ENCODE measurements at regions not wholly inside any gene's neighbourhood (a gene's known extent, or its start where the extent isn't known, plus 50 kb on each side); places are given as distances from the start of the nearest gene placed in this dataset.

DNA sequence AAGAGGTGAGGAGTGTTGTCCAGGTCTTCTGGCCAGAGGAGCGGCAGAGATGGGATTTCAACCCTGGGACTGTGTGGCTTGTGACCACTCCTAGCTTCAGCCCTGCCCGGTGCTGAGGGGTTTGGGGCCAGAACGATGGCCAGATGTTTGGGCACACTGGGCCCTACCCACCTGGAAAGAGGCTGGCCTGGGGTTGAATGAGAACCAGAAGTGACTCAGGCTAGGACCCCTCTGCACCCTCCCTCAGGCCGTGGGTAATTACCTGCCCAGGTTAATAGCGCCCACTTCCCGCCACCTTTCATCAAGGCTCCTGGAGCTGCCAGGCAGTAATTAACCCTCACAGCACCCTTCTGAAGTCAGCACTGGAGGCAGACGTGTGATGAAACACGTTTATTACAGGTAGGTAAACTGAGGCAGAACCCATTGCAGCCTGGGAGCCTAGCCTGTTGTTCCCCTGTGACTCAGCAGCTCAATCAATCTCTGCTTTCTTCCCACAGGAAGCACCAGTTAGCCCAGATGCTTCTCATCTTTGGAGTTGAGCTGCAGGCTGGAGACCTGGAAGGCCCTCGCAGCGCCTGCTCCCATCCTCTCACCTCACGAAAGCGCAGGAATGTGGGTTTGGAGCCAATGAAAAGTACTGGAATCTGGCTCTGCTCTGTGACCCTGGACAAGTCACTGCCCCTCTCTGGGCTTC is 120.8 kb downstream of the CEBPB start:
- H3K4me3 ChIP-seq (ENCODE audit: control insufficient read depth in 1 of 7, extremely low read depth in 1 of 7, insufficient read depth in 4 of 7, low read depth in 2 of 7, low read length in 6 of 7) = no peak overlapping the region
- no peak for DNase-seq
- H3K27me3 ChIP-seq (replicated peaks in 2 of 5; ENCODE audit: control insufficient read depth in 4 of 5, insufficient read depth in 5 of 5, low read length in 4 of 5) = no peaks in the 10 kb centered on the region
- no peaks in the 10 kb centered on the region for H3K9me3 ChIP-seq (ENCODE audit: control extremely low read depth in 1 of 5, control insufficient read depth in 4 of 5, insufficient read depth in 2 of 5, low read depth in 1 of 5, low read length in 4 of 5)
- CTCF ChIA-PET = no interaction called here
- H3K4me1 ChIP-seq (ENCODE audit: control extremely low read depth in 1 of 4, control insufficient read depth in 4 of 4, insufficient read depth in 4 of 4, low read length in 3 of 4) = peaks cover 0 to 6% (median 4%) of the 10 kb centered on the region in 4 experiments
- H3K36me3 ChIP-seq (ENCODE audit: control insufficient read depth in 4 of 4, insufficient read depth in 4 of 4, low read length in 3 of 4) = no peaks in the 10 kb centered on the region
- POLR2A ChIA-PET = no interaction called here
- H3K27ac ChIP-seq (ENCODE audit: insufficient read depth in 1 of 2, low read depth in 1 of 2, low read length in 2 of 2, poor library complexity in 1 of 2, severe bottlenecking in 2 of 2) = no peak overlapping the region
- WGBS (ENCODE audit: insufficient coverage) = 95% methylated on average over 12 of the region's 12 CpGs

GRCh38 chr20:50312002-50312681 is 121.5 kb downstream of the CEBPB start:
- Histone ChIP-seq H3K9me3 (ENCODE audit: control extremely low read depth in 1 of 5, control insufficient read depth in 4 of 5, insufficient read depth in 2 of 5, low read depth in 1 of 5, low read length in 4 of 5) (no peaks in the 10 kb centered on the region), H3K27me3 (replicated peaks in 2 of 5; ENCODE audit: control insufficient read depth in 4 of 5, insufficient read depth in 5 of 5, low read length in 4 of 5) (no peaks in the 10 kb centered on the region), H3K4me1 (ENCODE audit: control extremely low read depth in 1 of 4, control insufficient read depth in 4 of 4, insufficient read depth in 4 of 4, low read length in 3 of 4) (peaks cover 0 to 6% (median 4%) of the 10 kb centered on the region in 4 experiments), H3K4me3 (ENCODE audit: control insufficient read depth in 1 of 7, extremely low read depth in 1 of 7, insufficient read depth in 4 of 7, low read depth in 2 of 7, low read length in 6 of 7) (no peak overlapping the region), H3K36me3 (ENCODE audit: control insufficient read depth in 4 of 4, insufficient read depth in 4 of 4, low read length in 3 of 4) (no peaks in the 10 kb centered on the region), H3K27ac (ENCODE audit: insufficient read depth in 1 of 2, low read depth in 1 of 2, low read length in 2 of 2, poor library complexity in 1 of 2, severe bottlenecking in 2 of 2) (no peak overlapping the region)
- CTCF ChIA-PET = no interaction called here
- POLR2A ChIA-PET = no interaction called here
- 100% methylated on average over 2 of the region's 5 CpGs for WGBS (ENCODE audit: insufficient coverage)
- no peak for DNase-seq

- H3K9me3 ChIP-seq (ENCODE audit: control extremely low read depth in 1 of 5, control insufficient read depth in 4 of 5, insufficient read depth in 2 of 5, low read depth in 1 of 5, low read length in 4 of 5) = no peaks in the 10 kb centered on the region
- ChIA-PET POLR2A (no interaction called here), CTCF (interaction anchor here (0.5 to 1.1 kb wide), 2 partner anchors 25 to 98 kb away, joined by 3 read pairs; no protein-coding TSS in a partner anchor)
- H3K27me3 ChIP-seq (replicated peaks in 2 of 5; ENCODE audit: control insufficient read depth in 4 of 5, insufficient read depth in 5 of 5, low read length in 4 of 5) = no peaks in the 10 kb centered on the region
- H3K36me3 ChIP-seq (ENCODE audit: control insufficient read depth in 4 of 4, insufficient read depth in 4 of 4, low read length in 3 of 4) = no peaks in the 10 kb centered on the region
- H3K4me1 ChIP-seq (ENCODE audit: control extremely low read depth in 1 of 4, control insufficient read depth in 4 of 4, insufficient read depth in 4 of 4, low read length in 3 of 4) = peaks cover 0 to 9% (median 7%) of the 10 kb centered on the region in 4 experiments
- 96% methylated on average over 12 of the region's 16 CpGs for WGBS (ENCODE audit: insufficient coverage)
- no peak overlapping the region for H3K4me3 ChIP-seq (ENCODE audit: control insufficient read depth in 1 of 7, extremely low read depth in 1 of 7, insufficient read depth in 4 of 7, low read depth in 2 of 7, low read length in 6 of 7)
- no peak for DNase-seq
- H3K27ac ChIP-seq (ENCODE audit: insufficient read depth in 1 of 2, low read depth in 1 of 2, low read length in 2 of 2, poor library complexity in 1 of 2, severe bottlenecking in 2 of 2) = no peak overlapping the region
Measured at GRCh38 chr20:50312682-50313521, 122.3 kb downstream of the CEBPB start.

DNA sequence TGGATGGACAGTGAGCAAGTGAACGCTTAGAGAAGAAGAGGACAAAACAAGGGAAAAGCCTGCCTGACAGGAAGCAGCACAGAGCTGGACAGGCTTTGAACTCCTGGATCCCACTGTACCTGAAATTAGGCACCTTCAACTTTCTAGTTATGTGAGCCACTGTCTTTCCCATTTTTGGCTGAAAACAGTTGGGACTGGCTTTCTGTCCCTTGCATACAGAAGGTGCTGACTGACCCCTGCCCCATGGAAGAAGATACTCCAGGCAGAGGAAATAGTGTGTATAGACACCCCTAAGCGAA is 122.8 kb downstream of the CEBPB start:
- no peak for DNase-seq
- peaks cover 0 to 8% (median 7%) of the 10 kb centered on the region in 4 experiments for H3K4me1 ChIP-seq (ENCODE audit: control extremely low read depth in 1 of 4, control insufficient read depth in 4 of 4, insufficient read depth in 4 of 4, low read length in 3 of 4)
- WGBS (ENCODE audit: insufficient coverage) = 94% methylated on average over 2 of the region's 2 CpGs
- no peaks in the 10 kb centered on the region for H3K9me3 ChIP-seq (ENCODE audit: control extremely low read depth in 1 of 5, control insufficient read depth in 4 of 5, insufficient read depth in 2 of 5, low read depth in 1 of 5, low read length in 4 of 5)
- H3K27me3 ChIP-seq (replicated peaks in 2 of 5; ENCODE audit: control insufficient read depth in 4 of 5, insufficient read depth in 5 of 5, low read length in 4 of 5) = no peaks in the 10 kb centered on the region
- ChIA-PET POLR2A (no interaction called here), CTCF (interaction anchor here (0.5 to 1.1 kb wide), 2 partner anchors 25 to 97 kb away, joined by 3 read pairs; no protein-coding TSS in a partner anchor)
- H3K36me3 ChIP-seq (ENCODE audit: control insufficient read depth in 4 of 4, insufficient read depth in 4 of 4, low read length in 3 of 4) = no peaks in the 10 kb centered on the region
- H3K4me3 ChIP-seq (ENCODE audit: control insufficient read depth in 1 of 7, extremely low read depth in 1 of 7, insufficient read depth in 4 of 7, low read depth in 2 of 7, low read length in 6 of 7) = no peak overlapping the region
- H3K27ac ChIP-seq (ENCODE audit: insufficient read depth in 1 of 2, low read depth in 1 of 2, low read length in 2 of 2, poor library complexity in 1 of 2, severe bottlenecking in 2 of 2) = no peak overlapping the region

DNA sequence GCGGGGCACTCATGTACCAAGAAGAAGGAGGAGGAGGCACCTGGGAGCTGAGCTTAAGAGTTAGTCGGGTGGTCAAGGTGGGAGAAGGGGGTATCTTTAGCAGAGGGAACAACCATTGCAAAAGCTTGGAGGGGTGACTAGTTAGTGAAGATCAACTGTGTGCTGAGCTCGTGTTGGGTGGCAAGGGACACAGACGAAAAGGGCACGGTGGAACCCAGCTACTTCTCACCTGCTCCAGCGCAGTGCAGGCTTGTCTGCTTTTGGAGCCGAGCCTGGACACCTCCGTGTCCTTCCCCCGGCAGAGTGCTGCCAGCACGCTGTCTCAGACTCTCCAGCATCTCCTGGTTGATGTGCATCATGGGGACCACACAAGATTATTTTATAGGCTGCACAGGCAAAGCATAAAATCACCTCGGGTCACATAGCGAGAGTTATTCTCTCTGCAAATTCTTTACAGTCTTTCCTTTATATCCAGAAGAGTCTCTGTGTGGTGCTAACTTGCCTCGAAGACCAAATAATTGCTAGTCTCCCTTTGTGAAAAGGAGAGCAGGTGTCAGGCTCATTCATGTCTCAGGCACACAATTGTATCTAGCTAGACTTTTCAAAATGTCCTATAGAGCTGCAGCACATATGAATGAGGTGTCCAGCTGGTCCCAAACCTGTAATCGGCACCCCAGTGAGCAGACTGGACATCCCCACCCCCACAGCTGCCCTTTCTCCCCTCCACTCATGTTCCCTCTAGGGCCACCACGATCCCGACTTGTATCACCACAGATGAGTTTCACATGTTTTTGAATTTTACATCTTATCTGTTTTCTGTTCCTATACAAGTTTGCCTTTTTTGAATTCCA is 123.4 kb downstream of the CEBPB start:
- no peaks in the 10 kb centered on the region for H3K27me3 ChIP-seq (replicated peaks in 2 of 5; ENCODE audit: control insufficient read depth in 4 of 5, insufficient read depth in 5 of 5, low read length in 4 of 5)
- ChIA-PET CTCF (interaction anchor here (0.8 to 1.1 kb wide), 2 partner anchors 24 to 122 kb away, joined by 3 read pairs; no protein-coding TSS in a partner anchor), POLR2A (no interaction called here)
- H3K4me3 ChIP-seq (ENCODE audit: control insufficient read depth in 1 of 7, extremely low read depth in 1 of 7, insufficient read depth in 4 of 7, low read depth in 2 of 7, low read length in 6 of 7) = no peak overlapping the region
- no peaks in the 10 kb centered on the region for H3K9me3 ChIP-seq (ENCODE audit: control extremely low read depth in 1 of 5, control insufficient read depth in 4 of 5, insufficient read depth in 2 of 5, low read depth in 1 of 5, low read length in 4 of 5)
- H3K27ac ChIP-seq (ENCODE audit: insufficient read depth in 1 of 2, low read depth in 1 of 2, low read length in 2 of 2, poor library complexity in 1 of 2, severe bottlenecking in 2 of 2) = no peak overlapping the region
- no peak for DNase-seq
- peaks cover 0 to 10% (median 4%) of the 10 kb centered on the region in 4 experiments for H3K4me1 ChIP-seq (ENCODE audit: control extremely low read depth in 1 of 4, control insufficient read depth in 4 of 4, insufficient read depth in 4 of 4, low read length in 3 of 4)
- H3K36me3 ChIP-seq (ENCODE audit: control insufficient read depth in 4 of 4, insufficient read depth in 4 of 4, low read length in 3 of 4) = no peaks in the 10 kb centered on the region
- 87% methylated on average over 15 of the region's 16 CpGs for WGBS (ENCODE audit: insufficient coverage)

DNA sequence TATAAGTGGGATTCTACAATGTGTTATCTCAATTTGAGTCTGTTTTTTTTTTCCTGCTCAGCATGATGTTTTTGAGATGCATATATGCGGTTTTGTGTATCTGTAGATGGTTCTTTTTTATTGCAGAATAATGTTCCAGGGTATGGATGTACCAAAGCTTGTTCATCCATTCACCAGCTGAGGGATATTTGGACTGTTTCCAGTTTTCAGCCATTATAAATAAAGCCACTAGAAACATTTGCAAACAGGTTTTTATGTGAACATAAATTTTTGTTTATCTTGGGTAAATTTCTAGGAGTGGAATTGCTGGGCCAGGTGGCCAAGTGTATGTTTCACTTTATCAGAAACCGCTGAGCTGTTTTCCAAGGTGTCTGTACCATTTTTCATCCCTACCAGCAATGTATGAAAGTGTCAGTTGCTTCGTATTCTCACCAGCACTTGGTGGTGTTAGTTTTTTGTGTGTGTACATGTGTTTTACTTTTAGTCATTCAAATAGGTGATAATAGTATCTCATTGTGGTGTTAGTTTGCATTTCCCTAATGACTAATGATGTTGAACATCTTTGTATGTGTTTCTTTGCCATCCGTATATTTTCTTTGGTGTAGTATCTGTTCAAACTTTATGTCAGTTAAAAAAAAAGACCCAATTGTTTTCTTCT is 124.2 kb downstream of the CEBPB start:
- Histone ChIP-seq H3K4me3 (ENCODE audit: control insufficient read depth in 1 of 7, extremely low read depth in 1 of 7, insufficient read depth in 4 of 7, low read depth in 2 of 7, low read length in 6 of 7) (no peak overlapping the region), H3K4me1 (ENCODE audit: control extremely low read depth in 1 of 4, control insufficient read depth in 4 of 4, insufficient read depth in 4 of 4, low read length in 3 of 4) (peaks cover 0 to 10% (median 3%) of the 10 kb centered on the region in 4 experiments), H3K27ac (ENCODE audit: insufficient read depth in 1 of 2, low read depth in 1 of 2, low read length in 2 of 2, poor library complexity in 1 of 2, severe bottlenecking in 2 of 2) (no peak overlapping the region), H3K36me3 (ENCODE audit: control insufficient read depth in 4 of 4, insufficient read depth in 4 of 4, low read length in 3 of 4) (no peaks in the 10 kb centered on the region), H3K27me3 (replicated peaks in 2 of 5; ENCODE audit: control insufficient read depth in 4 of 5, insufficient read depth in 5 of 5, low read length in 4 of 5) (no peaks in the 10 kb centered on the region), H3K9me3 (ENCODE audit: control extremely low read depth in 1 of 5, control insufficient read depth in 4 of 5, insufficient read depth in 2 of 5, low read depth in 1 of 5, low read length in 4 of 5) (no peaks in the 10 kb centered on the region)
- WGBS (ENCODE audit: insufficient coverage) = 100% methylated on average over 1 of the region's 4 CpGs
- ChIA-PET POLR2A (no interaction called here), CTCF (interaction anchor here (0.8 kb wide), 1 partner anchor 121 kb away, joined by 3 read pairs; no protein-coding TSS in a partner anchor)
- DNase-seq = no peak

All from common myeloid progenitor, CD34-positive (primary cell).